CD4-positive, alpha-beta T cell treated with Interleukin-17A for 1 hour (primary cell): ENCODE measurements at regions not wholly inside any gene's neighbourhood (a gene's known extent, or its start where the extent isn't known, plus 50 kb on each side); places are given as distances from the start of the nearest gene placed in this dataset.

ENCODE experiments used
- DNase-seq: peaks from one replicate; pipeline ENCODE4 v3.0.0-alpha.2; 2020

DNA sequence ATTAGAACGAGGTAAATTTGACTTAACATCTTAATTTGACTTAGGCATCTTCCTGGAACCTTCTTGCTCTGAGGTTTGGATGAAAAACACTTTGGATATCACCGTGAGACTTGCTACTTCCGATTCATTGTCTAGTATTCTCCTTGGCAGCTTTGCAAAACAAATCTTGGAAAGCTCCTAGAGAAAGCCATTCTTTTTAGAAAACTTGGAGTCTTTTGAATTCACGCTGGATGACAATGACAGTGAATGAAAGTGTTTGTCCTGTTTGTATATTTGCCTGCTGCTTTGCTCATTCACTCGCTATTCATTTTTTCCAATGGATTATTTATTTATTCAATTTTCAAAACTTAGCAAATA is 222.1 kb upstream of the HMGA2 start:
- no peak for DNase-seq

- no peak for DNase-seq
These were observed 221.5 kb upstream of the HMGA2 start for GRCh38 chr12:65602610-65603295.

GRCh38 chr12:65603438-65604351 is 220.6 kb upstream of the HMGA2 start:
- no peak for DNase-seq

DNA sequence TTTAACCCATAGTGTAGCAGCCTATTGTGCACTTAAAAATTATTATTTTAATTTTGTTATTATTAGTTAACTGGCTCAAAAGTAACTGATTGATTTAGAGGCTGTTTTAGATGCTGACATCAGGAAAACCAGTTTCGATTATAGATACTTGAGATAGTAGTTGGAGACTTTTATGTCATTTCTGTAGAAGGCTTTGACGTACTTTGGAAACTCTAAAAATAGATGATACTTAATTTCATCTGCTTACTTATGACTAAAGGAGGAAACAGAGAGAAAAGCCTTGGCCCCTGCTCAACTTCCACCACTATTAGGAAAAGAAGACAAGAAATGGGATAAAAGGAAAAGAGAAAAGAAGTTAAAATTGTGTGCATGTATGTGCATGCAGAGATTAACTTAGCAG is 219.3 kb upstream of the HMGA2 start:
- no peak for DNase-seq

DNA sequence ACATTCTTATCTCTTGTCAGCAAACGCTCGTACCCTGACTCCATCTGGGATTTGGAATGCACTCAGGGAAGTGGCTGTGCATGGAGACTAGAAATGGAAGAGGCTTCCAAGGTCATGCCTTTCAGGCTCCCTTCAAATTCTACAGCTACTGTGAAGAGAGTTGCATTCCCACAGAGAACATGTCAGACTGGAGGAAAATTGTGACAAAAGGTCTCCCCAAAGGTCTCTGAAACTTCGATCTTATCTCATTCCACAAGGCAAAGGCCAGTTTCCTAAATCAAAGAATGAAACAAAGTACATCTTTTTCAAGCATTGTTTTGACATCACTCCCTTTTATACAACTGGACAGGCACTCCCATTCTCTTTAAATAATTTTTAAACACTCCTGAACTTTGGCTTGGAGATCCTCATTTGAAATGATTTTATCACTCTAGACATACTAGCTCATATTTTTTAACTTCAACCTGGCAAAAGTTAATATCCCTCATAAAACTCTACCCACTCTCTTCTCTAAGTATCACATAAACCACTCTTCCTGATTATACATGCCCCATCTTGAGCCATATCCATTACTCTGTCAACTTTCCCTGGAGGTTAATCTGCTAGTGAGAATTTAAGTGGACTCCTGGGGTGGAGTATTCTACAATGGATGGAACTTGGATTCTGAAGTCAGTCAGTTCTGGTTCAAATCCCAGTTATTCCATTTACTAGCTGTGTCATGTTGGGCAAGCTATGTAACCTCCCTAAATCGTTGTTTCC is 218.1 kb upstream of the HMGA2 start:
- no peak for DNase-seq

GRCh38 chr12:65607401-65607841 is 216.9 kb upstream of the HMGA2 start:
- DNase-seq, result no peak

- no peak for DNase-seq
These were observed 215.9 kb upstream of the HMGA2 start for GRCh38 chr12:65608319-65608916.

- DNase-seq, result no peak
These were observed 214.9 kb upstream of the HMGA2 start for GRCh38 chr12:65609359-65609771.

GRCh38 chr12:65611396-65611795 is 212.9 kb upstream of the HMGA2 start:
- DNase-seq, result no peak

GRCh38 chr12:65612440-65612839 is 211.8 kb upstream of the HMGA2 start:
- DNase-seq, result no peak

DNA sequence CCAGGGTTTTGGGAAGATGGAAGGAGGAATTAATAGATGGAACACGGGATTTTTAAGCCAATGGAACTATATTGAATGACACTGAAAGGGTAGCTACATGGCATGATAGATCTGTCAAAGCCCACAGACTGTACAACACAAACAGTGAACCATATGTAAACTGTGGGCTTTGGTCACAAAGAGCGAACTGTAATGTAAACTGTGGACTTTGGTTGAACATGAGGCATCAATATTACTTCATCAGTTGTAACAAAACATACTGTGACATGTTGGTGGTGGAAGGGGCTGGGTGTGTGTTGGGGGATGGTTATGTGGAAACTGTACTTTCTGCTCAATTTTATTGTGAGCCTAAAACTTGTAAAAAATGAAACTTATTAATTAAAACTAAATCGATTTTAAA is 210.6 kb upstream of the HMGA2 start:
- no peak for DNase-seq

- DNase-seq, result no peak
These were observed 209.9 kb upstream of the HMGA2 start for GRCh38 chr12:65614259-65614889.

GRCh38 chr12:65615118-65615517 is 209.2 kb upstream of the HMGA2 start:
- DNase-seq, result no peak

- no peak for DNase-seq
These were observed 208.3 kb upstream of the HMGA2 start for GRCh38 chr12:65616022-65616421.

GRCh38 chr12:65618588-65618987 is 205.7 kb upstream of the HMGA2 start:
- DNase-seq, result no peak

GRCh38 chr12:65619018-65619417 is 205.3 kb upstream of the HMGA2 start:
- DNase-seq, result no peak

DNA sequence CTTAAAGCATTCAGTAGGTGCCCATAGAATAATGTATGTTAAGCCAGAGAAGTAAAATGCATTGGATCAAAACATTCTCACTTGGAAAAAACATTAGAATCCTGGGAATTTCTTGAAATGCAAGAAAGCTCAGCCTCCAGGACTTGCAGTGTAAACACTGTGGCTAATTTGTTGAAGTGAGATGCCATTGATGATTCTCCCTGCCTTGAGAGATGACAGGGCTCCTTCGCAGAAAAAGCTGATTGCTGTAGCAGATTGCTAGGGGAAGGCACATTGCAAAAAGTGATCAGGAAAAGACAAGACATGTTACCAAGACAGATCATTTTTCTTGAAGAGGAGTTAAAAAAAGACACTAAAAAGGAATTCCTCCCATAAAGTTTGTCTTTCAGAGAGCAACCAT is 204.2 kb upstream of the HMGA2 start:
- DNase-seq, result no peak

DNA sequence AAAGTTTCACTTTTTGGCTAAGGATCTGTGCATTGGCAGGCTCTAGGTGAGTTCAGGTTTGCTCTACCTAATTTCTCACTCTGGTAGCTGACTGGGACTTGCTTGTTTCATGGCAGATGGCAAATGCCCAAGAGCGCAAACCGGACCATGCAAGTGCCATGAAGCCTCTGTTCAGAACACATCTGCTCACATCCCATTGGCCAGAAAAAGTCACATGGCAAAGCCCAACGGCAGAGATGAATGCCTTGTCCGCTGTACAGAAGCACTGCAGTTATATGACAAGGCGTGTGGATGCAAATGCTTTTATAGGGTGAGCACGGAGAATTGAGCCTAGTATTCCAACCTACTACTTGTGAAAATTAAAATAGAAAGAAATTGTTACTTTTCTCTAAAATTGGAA is 202.2 kb upstream of the HMGA2 start:
- DNase-seq, result no peak

- no peak for DNase-seq
These were observed 200.8 kb upstream of the HMGA2 start for GRCh38 chr12:65623507-65623906.

- DNase-seq, result no peak
These were observed 199.7 kb upstream of the HMGA2 start for GRCh38 chr12:65624554-65625086.

GRCh38 chr12:65628061-65628460 is 196.2 kb upstream of the HMGA2 start:
- DNase-seq, result no peak

DNA sequence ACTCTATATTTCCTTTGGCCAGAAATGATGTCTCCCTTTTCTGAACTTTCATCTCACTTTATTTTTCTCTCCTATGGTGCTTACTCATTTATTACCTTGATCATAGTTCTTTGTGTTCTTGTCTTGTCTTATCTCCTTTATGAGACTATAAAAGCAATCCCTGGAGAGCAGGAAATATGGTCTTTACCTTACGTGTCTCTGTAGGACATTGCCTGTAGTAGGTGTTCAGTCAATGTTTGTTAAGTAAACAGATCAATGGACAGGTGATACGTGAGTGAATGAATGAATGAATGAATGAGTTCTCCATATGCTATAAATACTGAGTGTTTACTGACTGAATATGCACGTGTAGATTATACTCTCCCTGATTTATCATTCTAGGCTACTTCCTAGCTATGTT is 193.7 kb upstream of the HMGA2 start:
- no peak for DNase-seq
